ENCODE measurements at regions not wholly inside any gene's neighbourhood (a gene's known extent, or its start where the extent isn't known, plus 50 kb on each side); places are given as distances from the start of the nearest gene placed in this dataset.

- no peak overlapping the region for H3K4me3 ChIP-seq (replicated peaks in 1 of 2; ENCODE audit: low read depth in 2 of 2, low read length in 2 of 2)
- no peak for TF ChIP-seq CTCF (IDR thresholded peaks at IDR 0.05; ENCODE audit: low read depth, low read length)
- no peak for DNase-seq (ENCODE audit: low read depth in 2 of 2)
These were observed 439.8 kb downstream of the RNF144A start for GRCh38 chr2:7356909-7357584.

GRCh38 chr2:7357993-7358392 lies 440.8 kb downstream of the RNF144A start:
- no peak for DNase-seq (ENCODE audit: low read depth in 2 of 2)

GRCh38 chr2:7358865-7359447 lies 441.7 kb downstream of the RNF144A start:
- no peak for DNase-seq (ENCODE audit: low read depth in 2 of 2)
- H3K4me3 ChIP-seq (replicated peaks in 1 of 2; ENCODE audit: low read depth in 2 of 2, low read length in 2 of 2): no peak overlapping the region
- TF ChIP-seq CTCF (IDR thresholded peaks at IDR 0.05; ENCODE audit: low read depth, low read length): no peak

More at GRCh38 chr2:7357993-7358392, 440.8 kb downstream of the RNF144A start:
- TF ChIP-seq CTCF (IDR thresholded peaks at IDR 0.05; ENCODE audit: low read depth, low read length): no peak
- no peak overlapping the region for H3K4me3 ChIP-seq (replicated peaks in 1 of 2; ENCODE audit: low read depth in 2 of 2, low read length in 2 of 2)

- no peak for TF ChIP-seq CTCF (IDR thresholded peaks at IDR 0.05; ENCODE audit: low read depth, low read length)
- no peak for DNase-seq (ENCODE audit: low read depth in 2 of 2)
These were observed 446.7 kb downstream of the RNF144A start for GRCh38 chr2:7363906-7364305.

GRCh38 chr2:7368211-7368610 lies 451.0 kb downstream of the RNF144A start:
- H3K4me3 ChIP-seq (replicated peaks in 1 of 2; ENCODE audit: low read depth in 2 of 2, low read length in 2 of 2): no peak overlapping the region
- DNase-seq (ENCODE audit: low read depth in 2 of 2): no peak
- TF ChIP-seq CTCF (IDR thresholded peaks at IDR 0.05; ENCODE audit: low read depth, low read length): no peak

More at GRCh38 chr2:7363906-7364305, 446.7 kb downstream of the RNF144A start:
- no peak overlapping the region for H3K4me3 ChIP-seq (replicated peaks in 1 of 2; ENCODE audit: low read depth in 2 of 2, low read length in 2 of 2)

- DNase-seq (ENCODE audit: low read depth in 2 of 2): no peak
- H3K4me3 ChIP-seq (replicated peaks in 1 of 2; ENCODE audit: low read depth in 2 of 2, low read length in 2 of 2): no peak overlapping the region
- TF ChIP-seq CTCF (IDR thresholded peaks at IDR 0.05; ENCODE audit: low read depth, low read length): no peak
These were observed 455.9 kb downstream of the RNF144A start for GRCh38 chr2:7373156-7373555.
